NCI-H460 (cell line): ENCODE measurements at regions not wholly inside any gene's neighbourhood (a gene's known extent, or its start where the extent isn't known, plus 50 kb on each side); places are given as distances from the start of the nearest gene placed in this dataset.

Experiments used
- DNase-seq: peaks from one replicate; pipeline ENCODE4 v3.0.0-alpha.2; 2016; ENCODE audit warnings: low read depth; ENCODE audit errors: extremely low read depth

- DNase-seq: no peak
Measured at GRCh38 chr18:68469049-68469625, 245.8 kb downstream of the TMX3 start.

GRCh38 chr18:68467957-68468356, 247.0 kb downstream of the TMX3 start:
- no peak for DNase-seq

- no peak for DNase-seq
Measured at GRCh38 chr18:68467329-68467728, 247.6 kb downstream of the TMX3 start.

GRCh38 chr18:68466672-68467071, 248.2 kb downstream of the TMX3 start:
- DNase-seq: no peak

- DNase-seq: no peak
Measured at GRCh38 chr18:68462766-68463165, 252.1 kb downstream of the TMX3 start.

- DNase-seq: no peak
Measured at GRCh38 chr18:68462148-68462547, 252.8 kb downstream of the TMX3 start.

- no peak for DNase-seq
Measured at GRCh38 chr18:68461481-68462018, 253.4 kb downstream of the TMX3 start.

- DNase-seq: no peak
Measured at GRCh38 chr18:68459968-68460367, 254.9 kb downstream of the TMX3 start.

GRCh38 chr18:68456985-68457384, 257.9 kb downstream of the TMX3 start:
- no peak for DNase-seq

- DNase-seq: no peak
Measured at GRCh38 chr18:68455229-68455603, 259.7 kb downstream of the TMX3 start.

- DNase-seq: no peak
Measured at GRCh38 chr18:68454511-68455228, 260.2 kb downstream of the TMX3 start.

- no peak for DNase-seq
Measured at GRCh38 chr18:68449292-68449691, 265.6 kb downstream of the TMX3 start.

- no peak for DNase-seq
Measured at GRCh38 chr18:68448736-68449135, 266.2 kb downstream of the TMX3 start.

GRCh38 chr18:68447286-68447685, 267.6 kb downstream of the TMX3 start:
- no peak for DNase-seq

- no peak for DNase-seq
Measured at GRCh38 chr18:68445668-68446426, 269.1 kb downstream of the TMX3 start.

- no peak for DNase-seq
Measured at GRCh38 chr18:68445136-68445535, 269.8 kb downstream of the TMX3 start.

- DNase-seq: no peak
Measured at GRCh38 chr18:68441241-68441640, 273.7 kb downstream of the TMX3 start.

- no peak for DNase-seq
Measured at GRCh38 chr18:68440433-68440832, 274.5 kb downstream of the TMX3 start.

- no peak for DNase-seq
Measured at GRCh38 chr18:68439642-68440041, 275.3 kb downstream of the TMX3 start.

- no peak for DNase-seq
Measured at GRCh38 chr18:68438983-68439382, 275.9 kb downstream of the TMX3 start.

- no peak for DNase-seq
Measured at GRCh38 chr18:68438536-68438935, 276.4 kb downstream of the TMX3 start.

GRCh38 chr18:68436485-68436884, 278.4 kb downstream of the TMX3 start:
- no peak for DNase-seq
